T-helper 17 cell (primary cell): ENCODE measurements at regions not wholly inside any gene's neighbourhood (a gene's known extent, or its start where the extent isn't known, plus 50 kb on each side); places are given as distances from the start of the nearest gene placed in this dataset.

Source experiments
- ATAC-seq: fragments of 150-1000 bp; cut with Tn5 transposase; 2 replicates; pipeline ENCODE4 v1.10.0; 2021; ENCODE audit warnings: mild to moderate bottlenecking, moderate library complexity
- DNase-seq, 3 donors: peaks; one replicate each; pipeline versions ENCODE4 v3.0.0 to v3.0.0-alpha.2; 2020 to 2021
- H3K9me3 ChIP-seq: one replicate; pipeline ENCODE4 v1.7.0; 2013; ENCODE audit warnings: low read length, mild to moderate bottlenecking; ENCODE audit not compliant: control insufficient read depth, poor library complexity, severe bottlenecking
- H3K27ac Mint-ChIP-seq: one replicate; pipeline ENCODE4 v1.8.0; 2022; ENCODE audit warnings: mild to moderate bottlenecking, moderate library complexity, mixed read lengths
- H3K27me3 Mint-ChIP-seq: one replicate; pipeline ENCODE4 v1.8.0; 2022; ENCODE audit warnings: mixed read lengths
- H3K36me3 Mint-ChIP-seq: one replicate; pipeline ENCODE4 v1.8.0; 2022; ENCODE audit warnings: low read depth, mixed read lengths
- H3K4me1 Mint-ChIP-seq: one replicate; pipeline ENCODE4 v1.8.0; 2022; ENCODE audit warnings: mild to moderate bottlenecking, mixed read lengths
- H3K4me3 Mint-ChIP-seq: one replicate; pipeline ENCODE4 v1.8.0; 2022; ENCODE audit warnings: mild to moderate bottlenecking, moderate library complexity, mixed read lengths

DNA sequence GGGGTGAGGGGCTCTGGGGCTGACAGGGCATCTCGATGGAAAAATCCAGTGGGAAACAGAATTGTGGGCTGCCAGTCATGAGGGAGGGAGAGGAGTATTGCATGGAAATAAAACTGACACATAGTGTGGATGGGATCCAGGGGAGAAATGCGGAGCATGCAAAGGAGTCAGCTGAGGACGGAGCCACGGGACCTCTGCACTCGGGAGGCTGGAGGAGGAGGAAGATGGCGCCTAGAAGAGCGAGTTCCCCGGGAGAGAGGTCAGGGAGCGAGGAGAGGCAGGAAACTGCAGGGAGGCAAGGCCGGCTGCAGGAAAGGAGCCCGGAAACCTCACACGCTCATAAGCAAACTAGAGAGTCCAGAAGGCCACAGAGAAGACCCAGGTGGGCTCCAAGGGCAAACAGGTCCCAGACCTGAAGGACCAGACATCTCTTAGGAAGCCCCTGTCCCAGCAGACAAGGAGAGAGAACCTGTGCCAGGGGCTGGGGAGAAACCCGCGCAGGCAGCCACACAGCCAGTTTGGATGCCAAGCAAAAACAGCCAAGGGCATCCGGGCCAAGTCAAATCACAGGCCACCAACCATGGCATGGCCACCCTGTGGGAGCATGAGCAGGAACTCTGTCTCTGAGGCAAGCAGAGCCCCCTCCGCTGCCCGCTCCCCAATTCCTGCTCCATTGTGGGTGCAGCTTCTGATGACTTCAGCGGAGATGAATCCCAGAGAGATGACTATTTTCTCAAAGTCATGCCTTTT lies 218.8 kb upstream of the ID2 start:
- ATAC-seq (no peak), DNase-seq (no peak)
- Mint-ChIP-seq H3K27ac (no peak overlapping the region), H3K4me3 (peak overlapping the region; percentile 39), H3K36me3 (peaks cover 8% of the 10 kb centered on the region), H3K4me1 (peaks cover 16% of the 10 kb centered on the region), H3K27me3 (no peaks in the 10 kb centered on the region)
- H3K9me3 ChIP-seq: no peaks in the 10 kb centered on the region

GRCh38 chr2:8465560-8465959 lies 216.3 kb upstream of the ID2 start:
- DNase-seq (no peak), ATAC-seq (no peak)
- no peak overlapping the region for H3K27ac Mint-ChIP-seq
- no peaks in the 10 kb centered on the region for H3K9me3 ChIP-seq
- H3K36me3 Mint-ChIP-seq: peaks cover 8% of the 10 kb centered on the region
- H3K27me3 Mint-ChIP-seq: no peaks in the 10 kb centered on the region
- H3K4me3 Mint-ChIP-seq: peak overlapping the region; percentile 1
- peaks cover 25% of the 10 kb centered on the region for H3K4me1 Mint-ChIP-seq

DNA sequence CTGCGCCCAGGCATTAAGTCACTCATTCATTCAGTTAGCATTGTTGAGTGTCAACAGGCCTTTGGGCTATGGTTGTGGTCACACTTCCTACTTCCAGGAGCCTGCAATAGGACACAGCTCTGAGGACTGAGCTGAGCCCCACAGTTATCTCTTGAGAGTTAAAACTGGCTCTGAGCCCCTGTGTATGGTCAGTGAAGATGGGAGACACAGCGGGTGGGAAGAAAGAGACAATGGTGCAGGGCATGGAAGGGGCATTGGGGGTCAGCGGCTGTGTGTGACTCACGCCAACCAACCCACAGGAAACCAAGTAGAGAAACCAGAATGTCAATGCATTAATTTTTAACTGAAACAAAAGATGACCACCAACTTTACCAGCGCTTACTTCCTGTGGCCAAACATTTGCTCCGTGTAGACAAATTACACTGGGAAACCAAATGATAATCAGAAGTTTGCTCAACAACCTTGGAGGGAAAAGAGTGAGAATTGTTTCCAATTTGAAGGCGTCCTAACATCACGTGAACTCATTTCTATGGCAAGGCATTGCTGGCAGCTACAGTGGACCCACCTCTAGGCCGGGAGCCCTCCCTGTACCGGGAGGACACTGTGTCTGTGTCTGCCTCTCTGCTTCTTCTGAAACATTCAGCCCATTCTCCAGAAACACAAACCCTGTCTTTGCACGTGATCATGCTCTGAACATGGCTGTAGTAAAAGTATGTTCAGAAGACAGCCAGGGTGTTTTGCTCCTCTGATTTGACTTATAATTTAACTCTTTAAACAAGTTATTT lies 212.0 kb upstream of the ID2 start:
- Mint-ChIP-seq H3K36me3 (peaks cover 2% of the 10 kb centered on the region), H3K4me1 (peaks cover 50% of the 10 kb centered on the region), H3K4me3 (no peak overlapping the region), H3K27ac (peak overlapping the region; percentile 100), H3K27me3 (no peaks in the 10 kb centered on the region)
- DNase-seq (no peak), ATAC-seq (no peak)
- no peaks in the 10 kb centered on the region for H3K9me3 ChIP-seq

DNA sequence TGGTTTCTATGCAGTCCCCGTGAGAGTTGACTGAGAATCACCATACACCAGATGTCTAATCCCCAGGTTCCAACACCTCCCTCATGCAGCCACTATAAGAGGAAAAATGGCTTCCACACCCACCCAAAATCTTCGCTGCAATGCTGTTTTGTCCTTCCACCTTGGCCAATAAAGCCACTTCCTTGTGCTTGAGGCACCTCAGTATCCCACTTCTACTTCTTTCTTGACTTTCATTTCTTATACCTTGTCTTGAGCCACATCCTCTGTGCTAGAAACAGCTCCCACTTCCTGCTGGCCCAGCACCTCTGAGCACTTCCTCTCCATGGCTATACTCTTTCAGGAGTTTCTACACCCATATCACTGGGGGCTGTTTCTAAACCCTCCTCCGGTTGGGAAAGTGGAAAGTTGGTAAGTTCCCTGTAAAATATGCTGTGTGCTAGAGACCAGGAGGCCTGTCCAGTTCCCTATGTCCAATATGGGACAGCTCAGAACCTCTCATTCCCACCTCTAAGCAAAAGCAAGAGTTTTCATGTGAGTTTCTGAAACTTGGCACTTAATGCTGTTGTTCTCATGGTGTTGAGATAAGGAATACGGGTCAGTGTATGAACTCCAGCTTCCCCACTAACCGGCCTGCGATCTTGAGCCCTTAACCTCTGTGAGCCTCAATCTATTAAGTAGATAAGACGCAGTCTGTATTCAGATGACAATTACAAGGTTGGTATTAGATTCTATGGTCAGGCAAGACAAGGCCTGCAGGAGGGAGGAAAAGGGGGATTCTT lies 209.1 kb upstream of the ID2 start:
- no peaks in the 10 kb centered on the region for H3K9me3 ChIP-seq
- peak overlapping the region; percentile 100 for H3K27ac Mint-ChIP-seq
- H3K27me3 Mint-ChIP-seq: no peaks in the 10 kb centered on the region
- peak; percentile 32 for ATAC-seq
- no peaks in the 10 kb centered on the region for H3K36me3 Mint-ChIP-seq
- no peak for DNase-seq
- peaks cover 68% of the 10 kb centered on the region for H3K4me1 Mint-ChIP-seq
- peak overlapping the region; percentile 65 for H3K4me3 Mint-ChIP-seq

DNA sequence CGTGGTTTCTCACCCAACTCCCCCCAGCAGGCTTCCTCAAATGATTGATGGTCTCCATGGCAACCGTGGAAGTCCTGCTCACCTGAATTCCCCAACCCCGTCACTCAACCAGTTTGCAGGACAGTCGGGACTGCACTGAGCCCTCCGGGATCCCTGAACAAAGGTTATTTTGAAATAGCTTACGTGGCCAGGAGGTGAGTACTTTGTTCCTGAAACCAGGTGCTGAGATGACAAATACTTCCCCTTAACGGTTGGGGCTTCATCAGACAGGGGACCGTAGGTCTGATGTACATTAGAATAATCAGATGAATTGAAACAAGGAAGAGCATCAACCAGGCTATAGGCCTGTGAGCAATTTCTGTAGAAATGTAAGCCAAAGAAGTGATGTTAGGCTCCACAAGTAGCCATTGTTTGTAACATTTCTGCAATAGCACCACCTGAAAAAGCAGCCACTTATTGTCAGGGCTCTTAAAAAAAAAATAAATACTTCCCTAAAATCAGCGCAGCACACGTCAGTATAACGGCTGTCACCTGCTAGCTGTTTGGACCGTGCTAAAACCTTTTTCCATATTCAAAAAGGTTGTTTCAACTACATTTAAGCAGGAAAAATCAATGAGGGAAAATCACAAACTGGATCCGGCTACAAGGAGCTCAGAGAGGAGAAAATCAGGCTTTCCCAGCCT lies 206.4 kb upstream of the ID2 start:
- DNase-seq: peak in 1 of 3 donors; percentile 49
- Mint-ChIP-seq H3K27me3 (no peaks in the 10 kb centered on the region), H3K27ac (peak overlapping the region; percentile 100), H3K4me3 (peak overlapping the region; percentile 70), H3K4me1 (peaks cover 82% of the 10 kb centered on the region), H3K36me3 (no peaks in the 10 kb centered on the region)
- peak; percentile 26 for ATAC-seq
- no peaks in the 10 kb centered on the region for H3K9me3 ChIP-seq

DNA sequence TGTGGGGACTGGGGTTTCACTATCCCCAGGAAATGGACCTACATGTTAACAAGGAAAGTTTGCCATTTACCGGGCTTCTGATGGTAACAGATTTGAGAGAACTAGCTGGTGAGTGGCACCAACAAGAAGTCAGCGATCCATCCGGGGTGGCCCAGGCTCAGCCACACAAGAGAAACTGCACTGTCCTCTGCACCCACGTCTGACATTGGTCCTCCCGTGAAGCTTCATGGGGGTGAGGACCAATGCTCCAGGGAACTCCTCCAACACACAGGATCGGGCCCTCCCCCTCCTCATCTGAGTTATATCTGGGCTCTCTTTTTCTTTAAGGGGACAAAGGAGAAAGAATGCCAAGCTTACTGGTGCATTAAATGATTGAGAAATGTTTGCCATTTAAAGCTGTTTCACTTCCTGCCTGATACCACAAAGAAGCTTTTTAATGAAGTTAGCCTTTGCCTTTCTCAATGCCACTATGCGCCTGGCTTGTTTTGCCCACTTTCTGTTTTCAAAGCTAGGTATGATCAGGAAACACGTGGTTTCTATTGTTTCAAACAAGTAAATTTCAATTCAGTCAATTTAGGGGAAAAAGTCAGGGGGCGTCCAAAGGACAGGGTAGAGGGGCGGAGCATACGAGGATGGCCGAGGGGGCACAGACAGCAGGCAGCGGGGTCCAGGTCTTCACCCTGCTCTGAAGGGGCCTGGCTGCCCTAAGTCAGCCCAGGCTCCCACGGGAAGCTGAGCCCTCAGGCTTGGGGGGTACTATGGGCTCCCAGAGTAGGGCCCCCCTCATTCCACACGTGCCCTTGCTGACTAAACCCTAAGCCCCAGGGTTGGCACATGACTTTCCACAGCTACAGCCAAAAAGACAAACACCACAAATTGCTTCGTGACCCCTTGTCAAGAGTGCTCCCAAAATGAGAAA lies 204.0 kb upstream of the ID2 start:
- no peaks in the 10 kb centered on the region for H3K9me3 ChIP-seq
- peaks cover 82% of the 10 kb centered on the region for H3K4me1 Mint-ChIP-seq
- peak overlapping the region; percentile 100 for H3K27ac Mint-ChIP-seq
- peak overlapping the region; percentile 87 for H3K4me3 Mint-ChIP-seq
- H3K36me3 Mint-ChIP-seq: no peaks in the 10 kb centered on the region
- H3K27me3 Mint-ChIP-seq: no peaks in the 10 kb centered on the region
- DNase-seq (peak in 1 of 3 donors; percentile 25), ATAC-seq (peak; percentile 56)

DNA sequence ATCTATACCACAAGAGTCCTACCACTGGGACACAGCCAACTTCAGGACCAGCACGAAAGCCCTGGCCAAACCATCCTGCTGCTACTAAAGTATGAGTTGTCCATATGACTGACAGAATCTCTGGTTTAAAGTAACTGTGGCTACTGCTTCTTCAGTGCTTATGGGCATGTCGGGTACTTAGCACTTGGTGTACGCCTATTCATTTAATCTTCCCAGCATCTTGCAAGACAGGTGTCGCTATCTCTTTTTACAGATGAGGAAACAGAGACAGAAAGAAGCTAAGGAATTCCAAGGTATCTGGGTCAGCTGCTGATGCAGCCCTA lies 203.4 kb upstream of the ID2 start:
- no peaks in the 10 kb centered on the region for H3K9me3 ChIP-seq
- H3K27me3 Mint-ChIP-seq: no peaks in the 10 kb centered on the region
- ATAC-seq (peak; percentile 7), DNase-seq (no peak)
- H3K27ac Mint-ChIP-seq: peak overlapping the region; percentile 100
- H3K4me3 Mint-ChIP-seq: peak overlapping the region; percentile 87
- peaks cover 83% of the 10 kb centered on the region for H3K4me1 Mint-ChIP-seq
- H3K36me3 Mint-ChIP-seq: no peaks in the 10 kb centered on the region

- Mint-ChIP-seq H3K4me3 (peak overlapping the region; percentile 74), H3K4me1 (peaks cover 78% of the 10 kb centered on the region), H3K36me3 (no peaks in the 10 kb centered on the region), H3K27ac (peak overlapping the region; percentile 100), H3K27me3 (no peaks in the 10 kb centered on the region)
- no peaks in the 10 kb centered on the region for H3K9me3 ChIP-seq
- DNase-seq: no peak
- ATAC-seq: no peak
These were observed 202.6 kb upstream of the ID2 start for GRCh38 chr2:8479298-8479697.

- H3K27me3 Mint-ChIP-seq: no peaks in the 10 kb centered on the region
- no peak for DNase-seq
- H3K4me1 Mint-ChIP-seq: peaks cover 79% of the 10 kb centered on the region
- no peaks in the 10 kb centered on the region for H3K36me3 Mint-ChIP-seq
- H3K4me3 Mint-ChIP-seq: peak overlapping the region; percentile 56
- no peak for ATAC-seq
- H3K9me3 ChIP-seq: no peaks in the 10 kb centered on the region
- peak overlapping the region; percentile 100 for H3K27ac Mint-ChIP-seq
These were observed 200.9 kb upstream of the ID2 start for GRCh38 chr2:8480915-8481314.

GRCh38 chr2:8481463-8482009 lies 200.3 kb upstream of the ID2 start:
- Mint-ChIP-seq H3K4me3 (peak overlapping the region; percentile 56), H3K27ac (peak overlapping the region; percentile 100), H3K36me3 (peaks cover under 1% of the 10 kb centered on the region), H3K4me1 (peaks cover 81% of the 10 kb centered on the region), H3K27me3 (no peaks in the 10 kb centered on the region)
- DNase-seq: peak in 1 of 3 donors; percentile 19
- no peaks in the 10 kb centered on the region for H3K9me3 ChIP-seq
- ATAC-seq: peak; percentile 40

DNA sequence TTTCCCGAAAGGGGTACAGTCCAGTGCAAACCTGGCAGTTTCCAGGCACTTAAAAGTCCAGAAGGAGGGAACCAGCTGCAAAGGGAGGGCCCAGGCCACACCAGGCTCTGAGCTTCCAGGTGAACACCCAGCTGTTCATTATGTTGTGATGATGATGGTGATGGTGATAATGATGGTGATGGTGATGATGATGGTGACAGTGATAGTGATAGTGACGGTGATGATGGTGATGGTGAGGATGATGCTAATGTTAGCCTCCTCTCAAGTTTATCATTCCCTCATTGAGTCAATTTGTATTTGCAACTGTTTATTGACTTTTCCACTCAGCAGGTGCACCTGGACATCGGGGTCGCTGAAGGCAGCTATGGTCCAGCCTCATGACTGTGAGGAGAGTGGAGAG lies 199.4 kb upstream of the ID2 start:
- Mint-ChIP-seq H3K27ac (peak overlapping the region; percentile 100), H3K27me3 (no peaks in the 10 kb centered on the region), H3K4me1 (peaks cover 80% of the 10 kb centered on the region), H3K36me3 (peaks cover 2% of the 10 kb centered on the region), H3K4me3 (peak overlapping the region; percentile 56)
- DNase-seq (no peak), ATAC-seq (no peak)
- no peaks in the 10 kb centered on the region for H3K9me3 ChIP-seq
